Fibroblast of lung (primary cell): ENCODE measurements at regions not wholly inside any gene's neighbourhood (a gene's known extent, or its start where the extent isn't known, plus 50 kb on each side); places are given as distances from the start of the nearest gene placed in this dataset.

Experiments
- CTCF ChIP-seq, 2 donors: IDR thresholded peaks in 1 of 2; conservative IDR thresholded peaks in 1 of 2; 1 replicate in 1 of 2; 2 replicates in 1 of 2; pipeline ENCODE4 v1.5.1; 2011 to 2012; ENCODE audit warnings: low read length in 2 of 2, control low read depth in 1 of 2, inconsistent platforms in 1 of 2, low read depth in 1 of 2, mild to moderate bottlenecking in 1 of 2
- EZH2 ChIP-seq: IDR thresholded peaks from 2 replicates; pipeline ENCODE4 v1.5.1; 2012; ENCODE audit warnings: low read length, control low read depth, mild to moderate bottlenecking; ENCODE audit errors: missing control alignments

- TF ChIP-seq CTCF (conservative IDR thresholded peaks at IDR 0.05 in 1 of 2, IDR thresholded peaks at IDR 0.05 in 1 of 2; ENCODE audit: low read depth in 1 of 2, low read length in 2 of 2), result no peak
- TF ChIP-seq EZH2, result no peak
Observed at GRCh38 chr4:173746424-173746823, 216.4 kb upstream of the HAND2 start.
